GM21526 (cell line): ENCODE measurements at regions not wholly inside any gene's neighbourhood (a gene's known extent, or its start where the extent isn't known, plus 50 kb on each side); places are given as distances from the start of the nearest gene placed in this dataset.

ENCODE experiments used
- ATAC-seq: cut with Tn5 transposase; IDR thresholded peaks from one replicate; pipeline ENCODE4 v1.9.1; 2021; ENCODE audit warnings: moderate library complexity; ENCODE audit not compliant: unreplicated experiment, low FRiP score

- no peak for ATAC-seq
Observed at GRCh38 chr9:108217431-108218349, 638.1 kb downstream of the ACTL7B start.

- ATAC-seq, result no peak
Observed at GRCh38 chr9:108213511-108213910, 642.3 kb downstream of the ACTL7B start.

GRCh38 chr9:108212184-108212583 lies 643.6 kb downstream of the ACTL7B start:
- no peak for ATAC-seq

- ATAC-seq, result no peak
Observed at GRCh38 chr9:108211411-108211955, 644.3 kb downstream of the ACTL7B start.

- ATAC-seq, result no peak
Observed at GRCh38 chr9:108209132-108209685, 646.6 kb downstream of the ACTL7B start.

- no peak for ATAC-seq
Observed at GRCh38 chr9:108207561-108208165, 648.1 kb downstream of the ACTL7B start.

- no peak for ATAC-seq
Observed at GRCh38 chr9:108205276-108205675, 650.5 kb downstream of the ACTL7B start.

GRCh38 chr9:108197899-108198298 lies 657.9 kb downstream of the ACTL7B start:
- no peak for ATAC-seq

- ATAC-seq, result no peak
Observed at GRCh38 chr9:108197008-108197365, 658.8 kb downstream of the ACTL7B start.

- no peak for ATAC-seq
Observed at GRCh38 chr9:108196332-108197007, 659.3 kb downstream of the ACTL7B start.

- no peak for ATAC-seq
Observed at GRCh38 chr9:108194154-108194553, 661.6 kb downstream of the ACTL7B start.

GRCh38 chr9:108193026-108193710 lies 662.6 kb downstream of the ACTL7B start:
- no peak for ATAC-seq

GRCh38 chr9:108191065-108191464 lies 664.7 kb downstream of the ACTL7B start:
- ATAC-seq, result no peak

GRCh38 chr9:108188976-108189375 lies 666.8 kb downstream of the ACTL7B start:
- ATAC-seq, result no peak

- ATAC-seq, result no peak
Observed at GRCh38 chr9:108188482-108188881, 667.3 kb downstream of the ACTL7B start.

GRCh38 chr9:108186642-108187395 lies 669.0 kb downstream of the ACTL7B start:
- no peak for ATAC-seq

GRCh38 chr9:108185613-108186012 lies 670.2 kb downstream of the ACTL7B start:
- no peak for ATAC-seq

GRCh38 chr9:108184941-108185340 lies 670.8 kb downstream of the ACTL7B start:
- ATAC-seq, result no peak

- no peak for ATAC-seq
Observed at GRCh38 chr9:108184009-108184408, 671.8 kb downstream of the ACTL7B start.
